ENCODE measurements at regions not wholly inside any gene's neighbourhood (a gene's known extent, or its start where the extent isn't known, plus 50 kb on each side); places are given as distances from the start of the nearest gene placed in this dataset.

- TF ChIP-seq POLR2AphosphoS5 (IDR thresholded peaks at IDR 0.05; ENCODE audit: low read depth, low read length), result no peak
- TF ChIP-seq USF2 (IDR thresholded peaks at IDR 0.05; ENCODE audit: borderline replicate concordance, low read depth, low read length), result no peak
- TF ChIP-seq RAD21 (IDR thresholded peaks at IDR 0.05; ENCODE audit: low read length), result no peak
- no peak for TF ChIP-seq CTCF (IDR thresholded peaks at IDR 0.05)
- no peak for TF ChIP-seq TAF1 (IDR thresholded peaks at IDR 0.05; ENCODE audit: borderline replicate concordance, low read depth, low read length)
- TF ChIP-seq EP300 (IDR thresholded peaks at IDR 0.05; ENCODE audit: borderline replicate concordance in 1 of 2, low read depth in 1 of 2, low read length in 1 of 2), result no peak
Measured at GRCh38 chr2:194954218-194954617, 702.8 kb upstream of the SLC39A10 start.
